ENCODE measurements at regions not wholly inside any gene's neighbourhood (a gene's known extent, or its start where the extent isn't known, plus 50 kb on each side); places are given as distances from the start of the nearest gene placed in this dataset.
A peak's percentile ranks its signal among the peaks of the same experiment; 100 is the strongest.

GRCh38 chr1:68321084-68321685 lies 88.9 kb upstream of the WLS start:
- TF ChIP-seq CTCF (IDR thresholded peaks at IDR 0.05; ENCODE audit: poor library complexity): peak; percentile 77
- TF ChIP-seq EZH2 (IDR thresholded peaks at IDR 0.05; ENCODE audit: borderline replicate concordance): no peak
